Calu3 (cell line): ENCODE measurements at regions not wholly inside any gene's neighbourhood (a gene's known extent, or its start where the extent isn't known, plus 50 kb on each side); places are given as distances from the start of the nearest gene placed in this dataset.
"Not testable (repeated sequence)": the region's sequence is repeated elsewhere in the genome, so short reads cannot be mapped to it uniquely, and the experiment has no call there.

Experiments
- BruUV-seq: library from RNA; stranded (reverse); fragments of 400-500 nt; replicated peaks from 2 replicates; lab custom pipeline; 2021; lab: Mats Ljungman, UMichigan
- CTCF ChIA-PET: fragments of 300-600 bp; sonication (Branson Sonifier 250); formaldehyde crosslinking; loops from one replicate; lab custom pipeline; 2022; ENCODE audit warnings: antibody characterized with exemption; lab: Charles Lee
- DNase-seq: peaks from one replicate; pipeline ENCODE4 v3.0.0; 2022
- H3K27ac Mint-ChIP-seq: one replicate; pipeline ENCODE4 v1.8.0; 2022; ENCODE audit warnings: mixed read lengths; ENCODE audit not compliant: unreplicated experiment
- H3K27me3 Mint-ChIP-seq: one replicate; pipeline ENCODE4 v1.8.0; 2022; ENCODE audit warnings: mixed read lengths; ENCODE audit not compliant: unreplicated experiment
- H3K36me3 Mint-ChIP-seq: one replicate; pipeline ENCODE4 v1.8.0; 2022; ENCODE audit warnings: mild to moderate bottlenecking, moderate library complexity, mixed read lengths; ENCODE audit not compliant: insufficient read depth, unreplicated experiment
- H3K4me1 Mint-ChIP-seq: one replicate; pipeline ENCODE4 v1.8.0; 2022; ENCODE audit warnings: mild to moderate bottlenecking, low read depth, mixed read lengths; ENCODE audit not compliant: unreplicated experiment
- H3K4me3 Mint-ChIP-seq: one replicate; pipeline ENCODE4 v1.8.0; 2022; ENCODE audit warnings: mild to moderate bottlenecking, low read depth, moderate library complexity, mixed read lengths; ENCODE audit not compliant: unreplicated experiment
- H3K9me3 Mint-ChIP-seq: one replicate; pipeline ENCODE4 v1.8.0; 2022; ENCODE audit warnings: low read depth, mixed read lengths; ENCODE audit not compliant: unreplicated experiment
- CTCF ChIP-seq: fragments of 200-600 bp; IDR thresholded peaks from one replicate; pipeline ENCODE4 v1.8.0; 2022; ENCODE audit warnings: antibody characterized with exemption; ENCODE audit not compliant: unreplicated experiment
- intact Hi-C: fragments of 100-400 bp; cut with micrococcal nuclease; formaldehyde crosslinking; loops from one replicate; pipeline ENCODE4 v1.10.0; 2022; ENCODE audit not compliant: unreplicated experiment

GRCh38 chrX:116306218-116306617, 130.2 kb upstream of the SLC6A14 start:
- Mint-ChIP-seq H3K4me1 (no peaks in the 10 kb centered on the region), H3K4me3 (no peak overlapping the region), H3K9me3 (peaks cover 6% of the 10 kb centered on the region), H3K27ac (no peak overlapping the region), H3K27me3 (no peaks in the 10 kb centered on the region), H3K36me3 (no peaks in the 10 kb centered on the region)
- TF ChIP-seq CTCF = no peak
- DNase-seq = no peak
- intact Hi-C loops = no loop called here
- CTCF ChIA-PET = no interaction called here
- no TSS peak for BruUV-seq

- TF ChIP-seq CTCF = no peak
- intact Hi-C loops = no loop called here
- CTCF ChIA-PET = no interaction called here
- peak; percentile 1 for DNase-seq
- Mint-ChIP-seq H3K9me3 (peaks cover 2% of the 10 kb centered on the region), H3K27me3 (no peaks in the 10 kb centered on the region), H3K36me3 (peaks cover 4% of the 10 kb centered on the region), H3K4me3 (no peak overlapping the region), H3K4me1 (peaks cover 13% of the 10 kb centered on the region), H3K27ac (no peak overlapping the region)
- no TSS peak for BruUV-seq
These were observed 119.0 kb upstream of the SLC6A14 start for GRCh38 chrX:116317409-116317808.

GRCh38 chrX:116318672-116319071, 117.7 kb upstream of the SLC6A14 start:
- peak; percentile 5 for DNase-seq
- intact Hi-C loops = no loop called here
- TF ChIP-seq CTCF = no peak
- Mint-ChIP-seq H3K36me3 (peaks cover 4% of the 10 kb centered on the region), H3K27me3 (no peaks in the 10 kb centered on the region), H3K4me3 (no peak overlapping the region), H3K27ac (peak overlapping the region; percentile 56), H3K4me1 (peaks cover 13% of the 10 kb centered on the region), H3K9me3 (peaks cover 2% of the 10 kb centered on the region)
- CTCF ChIA-PET = no interaction called here
- no TSS peak for BruUV-seq

- DNase-seq = no peak
- TF ChIP-seq CTCF = no peak
- Mint-ChIP-seq H3K36me3 (peaks cover 4% of the 10 kb centered on the region), H3K27ac (no peak overlapping the region), H3K27me3 (no peaks in the 10 kb centered on the region), H3K4me1 (peaks cover 13% of the 10 kb centered on the region), H3K9me3 (peaks cover 2% of the 10 kb centered on the region), H3K4me3 (no peak overlapping the region)
- CTCF ChIA-PET = interaction anchor here (0.7 kb wide), 1 partner anchor 255 kb away, joined by 6 read pairs; no protein-coding TSS in a partner anchor
- no TSS peak for BruUV-seq
- intact Hi-C loops = no loop called here
These were observed 114.7 kb upstream of the SLC6A14 start for GRCh38 chrX:116321711-116322110.

- H3K4me1 Mint-ChIP-seq, H3K9me3 Mint-ChIP-seq, H3K27ac Mint-ChIP-seq, H3K27me3 Mint-ChIP-seq, DNase-seq, H3K4me3 Mint-ChIP-seq, intact Hi-C loops, H3K36me3 Mint-ChIP-seq, CTCF ChIA-PET, BruUV-seq: not testable (repeated sequence)
These were observed 104.4 kb upstream of the SLC6A14 start for GRCh38 chrX:116332026-116332425.

GRCh38 chrX:116334797-116335196, 101.6 kb upstream of the SLC6A14 start:
- H3K36me3 Mint-ChIP-seq, intact Hi-C loops, H3K27ac Mint-ChIP-seq, H3K4me3 Mint-ChIP-seq, DNase-seq, CTCF ChIA-PET, H3K9me3 Mint-ChIP-seq, H3K4me1 Mint-ChIP-seq, BruUV-seq, H3K27me3 Mint-ChIP-seq: not testable (repeated sequence)
